A673 (cell line): ENCODE measurements at regions not wholly inside any gene's neighbourhood (a gene's known extent, or its start where the extent isn't known, plus 50 kb on each side); places are given as distances from the start of the nearest gene placed in this dataset.

ENCODE experiments used
- BruUV-seq: library from RNA; stranded (reverse); fragments of 400-500 nt; replicated peaks from 2 replicates; lab custom pipeline; 2021; lab: Mats Ljungman, UMichigan
- CTCF ChIA-PET: fragments of 300-600 bp; sonication (Branson Sonifier 250); formaldehyde crosslinking; loops from one replicate; lab custom pipeline; 2022; ENCODE audit warnings: antibody characterized with exemption; lab: Charles Lee
- POLR2A ChIA-PET: fragments of 300-600 bp; sonication (Branson Sonifier 250); formaldehyde crosslinking; loops from one replicate; lab custom pipeline; 2022; ENCODE audit warnings: antibody characterized with exemption; ENCODE audit not compliant: low non-redundant PET; lab: Charles Lee
- DNase-seq: peaks from one replicate; pipeline ENCODE4 v3.0.0-alpha.2; 2015; ENCODE audit warnings: low spot score
- H3K27ac ChIP-seq: fragments of 200-600 bp; sonication (generic); 2 replicates; pipeline ENCODE4 v1.5.1; 2016; ENCODE audit warnings: mixed run types, low read depth, mild to moderate bottlenecking, mixed read lengths, antibody characterized with exemption, low read length; ENCODE audit not compliant: poor library complexity, severe bottlenecking
- H3K27me3 ChIP-seq: fragments of 200-600 bp; sonication (generic); replicated peaks from 2 replicates; pipeline ENCODE4 v1.6.1; 2017; ENCODE audit warnings: mixed run types, low read depth, mild to moderate bottlenecking, mixed read lengths, antibody characterized with exemption, low read length; ENCODE audit not compliant: insufficient read depth, poor library complexity
- H3K36me3 ChIP-seq: fragments of 200-600 bp; sonication (generic); 2 replicates; pipeline ENCODE4 v1.6.1; 2016; ENCODE audit warnings: mixed run types, mild to moderate bottlenecking, mixed read lengths, antibody characterized with exemption, low read length; ENCODE audit not compliant: insufficient read depth, poor library complexity, severe bottlenecking
- H3K4me1 ChIP-seq: fragments of 200-600 bp; sonication (generic); 2 replicates; pipeline ENCODE4 v1.6.1; 2017; ENCODE audit warnings: mixed run types, mild to moderate bottlenecking, mixed read lengths, antibody characterized with exemption, low read length; ENCODE audit not compliant: insufficient read depth, poor library complexity, severe bottlenecking
- H3K4me3 ChIP-seq: fragments of 200-600 bp; sonication (generic); 2 replicates; pipeline ENCODE4 v1.5.1; 2016; ENCODE audit warnings: low read depth, mixed run types, mild to moderate bottlenecking, mixed read lengths, low read length; ENCODE audit not compliant: poor library complexity, severe bottlenecking
- H3K9me3 ChIP-seq: fragments of 200-600 bp; sonication (generic); 2 replicates; pipeline ENCODE4 v1.6.1; 2016; ENCODE audit warnings: mixed run types, low read depth, mild to moderate bottlenecking, mixed read lengths, antibody characterized with exemption, low read length; ENCODE audit not compliant: poor library complexity, severe bottlenecking
- CTCF ChIP-seq: fragments of 300-800, 200-600 bp; sonication (generic); conservative IDR thresholded peaks from 2 replicates; pipeline ENCODE4 v1.5.1; 2017; ENCODE audit warnings: low read depth, mild to moderate bottlenecking, antibody characterized with exemption, low read length, moderate library complexity, mixed read lengths
- EZH2 ChIP-seq: fragments of 200-600 bp; sonication (generic); IDR thresholded peaks from 2 replicates; pipeline ENCODE4 v1.6.1; 2017; ENCODE audit warnings: borderline replicate concordance, low read depth, mild to moderate bottlenecking, mixed read lengths, antibody characterized with exemption, low read length; ENCODE audit not compliant: poor library complexity, severe bottlenecking
- intact Hi-C: fragments of 100-400 bp; cut with micrococcal nuclease; formaldehyde crosslinking; loops from one replicate; pipeline ENCODE4 v1.10.0; 2022; ENCODE audit not compliant: unreplicated experiment

GRCh38 chr2:223338016-223338415 lies 264.1 kb downstream of the SCG2 start:
- no peaks in the 10 kb centered on the region for H3K9me3 ChIP-seq
- H3K27ac ChIP-seq = no peak overlapping the region
- DNase-seq = peak; percentile 87
- ChIA-PET POLR2A (interaction anchor here (0.6 kb wide), 1 partner anchor 19 kb away, joined by 9 read pairs; no protein-coding TSS in a partner anchor), CTCF (interaction anchor here (0.6 kb wide), 1 partner anchor 121 kb away, joined by 4 read pairs; no protein-coding TSS in a partner anchor)
- no peak for TF ChIP-seq CTCF
- no peak for TF ChIP-seq EZH2
- H3K4me1 ChIP-seq = peaks cover 8% of the 10 kb centered on the region
- no peaks in the 10 kb centered on the region for H3K27me3 ChIP-seq
- no peaks in the 10 kb centered on the region for H3K36me3 ChIP-seq
- no peak overlapping the region for H3K4me3 ChIP-seq
- BruUV-seq = no TSS peak
- intact Hi-C loops = no loop called here

- ChIA-PET CTCF (no interaction called here), POLR2A (no interaction called here)
- Histone ChIP-seq H3K4me3 (no peak overlapping the region), H3K9me3 (no peaks in the 10 kb centered on the region), H3K27ac (no peak overlapping the region), H3K27me3 (no peaks in the 10 kb centered on the region), H3K36me3 (no peaks in the 10 kb centered on the region), H3K4me1 (no peaks in the 10 kb centered on the region)
- BruUV-seq = no TSS peak
- intact Hi-C loops = no loop called here
- no peak for DNase-seq
- TF ChIP-seq EZH2 (no peak), CTCF (no peak)
Observed at GRCh38 chr2:223357076-223357475, 245.1 kb downstream of the SCG2 start.

GRCh38 chr2:223363085-223363484 lies 239.1 kb downstream of the SCG2 start:
- TF ChIP-seq EZH2 (no peak), CTCF (no peak)
- Histone ChIP-seq H3K27me3 (no peaks in the 10 kb centered on the region), H3K4me1 (no peaks in the 10 kb centered on the region), H3K27ac (no peak overlapping the region), H3K36me3 (no peaks in the 10 kb centered on the region), H3K9me3 (no peaks in the 10 kb centered on the region), H3K4me3 (no peak overlapping the region)
- no TSS peak for BruUV-seq
- intact Hi-C loops = no loop called here
- DNase-seq = no peak
- ChIA-PET POLR2A (no interaction called here), CTCF (no interaction called here)
